ENCODE measurements at regions not wholly inside any gene's neighbourhood (a gene's known extent, or its start where the extent isn't known, plus 50 kb on each side); places are given as distances from the start of the nearest gene placed in this dataset.

- TF ChIP-seq ZZZ3 (CRISPR knock-in tag; IDR thresholded peaks at IDR 0.05; ENCODE audit: borderline replicate concordance) (no peak), FOXK2 (IDR thresholded peaks at IDR 0.05) (no peak), SETDB1 (CRISPR knock-in tag; IDR thresholded peaks at IDR 0.05; ENCODE audit: borderline replicate concordance) (no peak), BRCA1 (CRISPR knock-in tag; IDR thresholded peaks at IDR 0.05) (no peak), MYC (CRISPR knock-in tag; IDR thresholded peaks at IDR 0.05; ENCODE audit: borderline replicate concordance) (no peak), SRF (IDR thresholded peaks at IDR 0.05; ENCODE audit: low read depth, low read length) (no peak), CTCF (CRISPR knock-in tag; IDR thresholded peaks at IDR 0.05) (no peak), RAD21 (CRISPR knock-in tag; IDR thresholded peaks at IDR 0.05) (no peak), ZC3H4 (CRISPR knock-in tag; IDR thresholded peaks at IDR 0.05; ENCODE audit: borderline replicate concordance) (no peak)
These were observed 1567.2 kb upstream of the WWC1 start for GRCh38 chr5:166724284-166724683.
